ENCODE measurements at regions not wholly inside any gene's neighbourhood (a gene's known extent, or its start where the extent isn't known, plus 50 kb on each side); places are given as distances from the start of the nearest gene placed in this dataset.

DNA sequence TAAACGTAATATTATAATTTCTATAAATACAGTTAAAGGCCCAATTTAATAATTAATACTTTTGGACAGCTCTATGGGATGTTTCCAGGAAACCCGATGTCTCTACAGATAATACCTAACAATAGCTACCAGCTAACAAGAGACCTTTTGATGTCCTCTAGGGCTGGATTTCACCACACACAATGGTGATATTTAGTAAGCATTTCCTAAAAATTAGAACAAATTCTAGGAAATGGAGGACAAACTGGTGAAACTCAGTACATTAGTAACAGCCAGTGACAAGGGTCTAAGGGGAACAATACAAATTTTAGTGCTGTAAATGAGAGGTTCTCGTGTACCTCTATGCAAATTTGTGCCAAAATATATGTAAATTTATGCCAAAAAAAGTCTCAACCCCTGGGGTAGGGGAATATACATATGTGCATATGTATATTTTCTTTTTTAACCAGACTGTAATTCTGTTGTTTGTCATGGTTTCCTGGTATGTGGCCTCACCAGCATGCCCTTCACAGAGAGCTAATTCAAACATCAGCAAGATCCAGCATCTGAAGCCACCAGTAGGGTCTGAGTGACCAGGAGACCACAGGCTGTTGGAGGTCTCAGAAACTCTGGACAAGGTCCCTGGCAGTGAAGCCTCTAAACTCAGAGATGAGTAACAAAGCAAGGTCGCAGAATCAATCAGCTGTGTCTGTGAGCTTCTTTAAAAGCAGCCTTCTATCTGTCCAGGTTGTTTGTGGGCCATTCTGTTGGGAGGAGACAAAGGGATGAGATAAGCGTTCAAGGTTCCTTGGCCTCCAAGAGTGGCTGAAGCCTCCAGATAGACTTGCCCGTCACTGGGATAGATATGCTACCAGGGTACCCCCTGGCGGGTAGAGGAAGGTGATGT is 235.1 kb upstream of the RREB1 start:
- DNase-seq (ENCODE audit: low read depth, low spot score), result no peak
- no peaks in the 10 kb centered on the region for H4K20me1 ChIP-seq (replicated peaks; ENCODE audit: control insufficient read depth, extremely low read depth, insufficient read depth, low read length)
- CTCF ChIA-PET, result no interaction called here

More for the DNA sequence above, 235.1 kb upstream of the RREB1 start:
- Histone ChIP-seq H3K9me3 (replicated peaks; ENCODE audit: control insufficient read depth, insufficient read depth, low read length) (no peaks in the 10 kb centered on the region), H3K27ac (ENCODE audit: insufficient read depth, low read depth, low read length) (no peak overlapping the region), H3K4me2 (ENCODE audit: insufficient read depth, low read length) (no peak overlapping the region), H3K4me3 (replicated peaks in 1 of 3; ENCODE audit: insufficient read depth in 1 of 3, low read depth in 1 of 3, low read length in 3 of 3) (no peak overlapping the region), H3K9me1 (replicated peaks; ENCODE audit: control insufficient read depth, extremely low read depth, insufficient read depth, low read length) (no peaks in the 10 kb centered on the region), H3K9ac (replicated peaks; ENCODE audit: extremely low read depth, insufficient read depth, low read length) (no peak overlapping the region), H2AFZ (ENCODE audit: low read depth, low read length) (no peak overlapping the region), H3K27me3 (ENCODE audit: control insufficient read depth in 2 of 2, insufficient read depth in 2 of 2, low read length in 2 of 2) (no peaks in the 10 kb centered on the region), H3K4me1 (ENCODE audit: control insufficient read depth, extremely low read depth, insufficient read depth, low read length) (no peaks in the 10 kb centered on the region), H3K79me2 (ENCODE audit: control insufficient read depth, insufficient read depth, low read length) (no peaks in the 10 kb centered on the region), H3K36me3 (ENCODE audit: control insufficient read depth in 2 of 2, extremely low read depth in 1 of 2, insufficient read depth in 2 of 2, low read length in 2 of 2) (no peaks in the 10 kb centered on the region)
- TF ChIP-seq JUN (IDR thresholded peaks at IDR 0.05; ENCODE audit: borderline replicate concordance, insufficient read depth, insufficient read length, low read depth) (no peak), GATA2 (IDR thresholded peaks at IDR 0.05; ENCODE audit: insufficient read depth, insufficient read length, low read depth, low read length) (no peak), MYC (IDR thresholded peaks at IDR 0.05; ENCODE audit: low read depth, low read length) (no peak), POLR2AphosphoS5 (IDR thresholded peaks at IDR 0.05; ENCODE audit: insufficient read depth, low read depth, low read length) (no peak), EZH2 (IDR thresholded peaks at IDR 0.05; ENCODE audit: borderline replicate concordance, low read depth, low read length, severe bottlenecking) (no peak), FOS (IDR thresholded peaks at IDR 0.05; ENCODE audit: borderline replicate concordance, insufficient read depth, low read length) (no peak), POLR2A (IDR thresholded peaks at IDR 0.05; ENCODE audit: low read depth, low read length) (no peak)
- TF ChIP-seq, protein P1, sequence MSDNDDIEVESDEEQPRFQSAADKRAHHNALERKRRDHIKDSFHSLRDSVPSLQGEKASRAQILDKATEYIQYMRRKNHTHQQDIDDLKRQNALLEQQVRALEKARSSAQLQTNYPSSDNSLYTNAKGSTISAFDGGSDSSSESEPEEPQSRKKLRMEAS (IDR thresholded peaks at IDR 0.05; ENCODE audit: insufficient read depth, insufficient read length), result no peak
- TF ChIP-seq, protein P2, sequence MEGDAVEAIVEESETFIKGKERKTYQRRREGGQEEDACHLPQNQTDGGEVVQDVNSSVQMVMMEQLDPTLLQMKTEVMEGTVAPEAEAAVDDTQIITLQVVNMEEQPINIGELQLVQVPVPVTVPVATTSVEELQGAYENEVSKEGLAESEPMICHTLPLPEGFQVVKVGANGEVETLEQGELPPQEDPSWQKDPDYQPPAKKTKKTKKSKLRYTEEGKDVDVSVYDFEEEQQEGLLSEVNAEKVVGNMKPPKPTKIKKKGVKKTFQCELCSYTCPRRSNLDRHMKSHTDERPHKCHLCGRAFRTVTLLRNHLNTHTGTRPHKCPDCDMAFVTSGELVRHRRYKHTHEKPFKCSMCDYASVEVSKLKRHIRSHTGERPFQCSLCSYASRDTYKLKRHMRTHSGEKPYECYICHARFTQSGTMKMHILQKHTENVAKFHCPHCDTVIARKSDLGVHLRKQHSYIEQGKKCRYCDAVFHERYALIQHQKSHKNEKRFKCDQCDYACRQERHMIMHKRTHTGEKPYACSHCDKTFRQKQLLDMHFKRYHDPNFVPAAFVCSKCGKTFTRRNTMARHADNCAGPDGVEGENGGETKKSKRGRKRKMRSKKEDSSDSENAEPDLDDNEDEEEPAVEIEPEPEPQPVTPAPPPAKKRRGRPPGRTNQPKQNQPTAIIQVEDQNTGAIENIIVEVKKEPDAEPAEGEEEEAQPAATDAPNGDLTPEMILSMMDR (IDR thresholded peaks at IDR 0.05; ENCODE audit: extremely low read depth in 1 of 2, insufficient read depth in 1 of 2, low read depth in 1 of 2, low read length in 2 of 2), result no peak
- POLR2A ChIA-PET, result no interaction called here
- intact Hi-C loops (cut with micrococcal nuclease), result no loop called here
- no TSS peak for BruUV-seq (replicated peaks)
- FAIRE-seq, result no peak
- dilution Hi-C loops (cut with MboI; ENCODE audit: extremely low pct_ligation_motif_present, low sequenced_read_pairs), result no loop called here
